ENCODE measurements at regions not wholly inside any gene's neighbourhood (a gene's known extent, or its start where the extent isn't known, plus 50 kb on each side); places are given as distances from the start of the nearest gene placed in this dataset.

- TF ChIP-seq CTCF (conservative IDR thresholded peaks at IDR 0.05; ENCODE audit: low read length) = no peak
- no peak for TF ChIP-seq EZH2phosphoT487 (IDR thresholded peaks at IDR 0.05; ENCODE audit: borderline replicate concordance)
These were observed 244.7 kb upstream of the RSPO3 start for GRCh38 chr6:126873791-126874190.
